H1 (cell line): ENCODE measurements at regions not wholly inside any gene's neighbourhood (a gene's known extent, or its start where the extent isn't known, plus 50 kb on each side); places are given as distances from the start of the nearest gene placed in this dataset.

Experiments
- CTCF ChIA-PET: fragments of 300-600 bp; sonication (Branson Sonifier 250); formaldehyde crosslinking; loops from one replicate; lab custom pipeline; 2021; ENCODE audit not compliant: partially characterized antibody; lab: Charles Lee
- POLR2A ChIA-PET: fragments of 300-600 bp; sonication (Branson Sonifier 250); formaldehyde crosslinking; loops from one replicate; lab custom pipeline; 2021; ENCODE audit warnings: inconsistent platforms; ENCODE audit not compliant: partially characterized antibody; lab: Charles Lee
- DNase-seq, 2 experiments: peaks; one replicate each; pipeline versions ENCODE4 v3.0.0 to v3.0.0-alpha.2; 2010 to 2022; ENCODE audit warnings: low spot score in 2 of 2, low read depth in 1 of 2, mixed read lengths in 1 of 2
- FAIRE-seq: peaks from 2 replicates; lab custom pipeline; 2011; peaks lifted over from hg19 to GRCh38; lab: Jason Lieb, UNC
- H2AFZ ChIP-seq: 2 replicates; pipeline ENCODE4 v1.8.1; 2012; ENCODE audit warnings: low read length, inconsistent platforms
- H2AK5ac ChIP-seq: 2 replicates; pipeline ENCODE4 v1.6.1; 2013; ENCODE audit warnings: low read depth, low read length
- H2BK120ac ChIP-seq: replicated peaks from 2 replicates; pipeline ENCODE3; 2013; ENCODE audit warnings: low read depth, low read length, inconsistent platforms
- H2BK12ac ChIP-seq: 2 replicates; pipeline ENCODE4 v1.6.1; 2013; ENCODE audit warnings: low read depth, low read length
- H2BK15ac ChIP-seq: 2 replicates; pipeline ENCODE4 v1.6.1; 2013; ENCODE audit warnings: low read length
- H2BK20ac ChIP-seq: 2 replicates; pipeline ENCODE4 v1.6.1; 2013; ENCODE audit warnings: low read length
- H2BK5ac ChIP-seq: 2 replicates; pipeline ENCODE4 v1.6.1; 2013; ENCODE audit warnings: low read depth, low read length
- H3K14ac ChIP-seq: 2 replicates; pipeline ENCODE4 v1.6.1; 2013; ENCODE audit warnings: inconsistent platforms; ENCODE audit not compliant: insufficient read length
- H3K18ac ChIP-seq: 2 replicates; pipeline ENCODE4 v1.6.1; 2013; ENCODE audit warnings: low read length; ENCODE audit errors: extremely low read depth
- H3K23ac ChIP-seq: 2 replicates; pipeline ENCODE4 v1.6.1; 2013; ENCODE audit warnings: inconsistent platforms; ENCODE audit not compliant: insufficient read length
- H3K23me2 ChIP-seq: 2 replicates; pipeline ENCODE4 v1.6.1; 2013; ENCODE audit warnings: low read depth, low read length
- H3K27ac ChIP-seq: 2 replicates; pipeline ENCODE4 v1.6.1; 2011; ENCODE audit warnings: low read depth, low read length, inconsistent platforms
- H3K27me3 ChIP-seq, 4 experiments: replicated peaks in 1 of 4; 1 replicate in 1 of 4; 2 replicates in 3 of 4; pipeline versions ENCODE4 v1.6.1 to v1.8.1; 2011 to 2013; ENCODE audit warnings: low read length in 3 of 4, mild to moderate bottlenecking in 3 of 4, inconsistent platforms in 2 of 4, mixed read lengths in 2 of 4, moderate library complexity in 1 of 4; ENCODE audit not compliant: control insufficient read depth in 3 of 4, insufficient read depth in 3 of 4; ENCODE audit errors: extremely low read depth in 1 of 4
- H3K36me3 ChIP-seq, 4 experiments: 2 replicates each; pipeline versions ENCODE4 v1.6.1 to v1.8.1; 2011 to 2013; ENCODE audit warnings: mild to moderate bottlenecking in 4 of 4, low read length in 3 of 4, moderate library complexity in 2 of 4, control low read depth in 1 of 4, inconsistent platforms in 1 of 4; ENCODE audit not compliant: insufficient read depth in 4 of 4, control insufficient read depth in 2 of 4
- H3K4ac ChIP-seq: replicated peaks from 2 replicates; pipeline ENCODE3; 2013; ENCODE audit warnings: low read length, low read depth, mixed read lengths, inconsistent platforms; ENCODE audit not compliant: insufficient read length
- H3K4me1 ChIP-seq, 4 experiments: replicated peaks in 1 of 4; 1 replicate in 1 of 4; 2 replicates in 3 of 4; pipeline versions ENCODE4 v1.6.1 to v1.8.1; 2011 to 2013; ENCODE audit warnings: low read length in 3 of 4, inconsistent platforms in 2 of 4, mixed read lengths in 1 of 4; ENCODE audit not compliant: insufficient read depth in 4 of 4, control insufficient read depth in 3 of 4
- H3K4me2 ChIP-seq, 2 experiments: 2 replicates each; pipeline versions ENCODE4 v1.6.1 to v1.8.1; 2011 to 2013; ENCODE audit warnings: low read depth in 2 of 2, low read length in 2 of 2, control low read depth in 1 of 2, inconsistent platforms in 1 of 2, mild to moderate bottlenecking in 1 of 2; ENCODE audit not compliant: insufficient read depth in 1 of 2
- H3K4me3 ChIP-seq, 4 experiments: fragments of 200-600, 300-600 bp in 1 of 4; sonication (generic), shearing (Covaris generic), sonication (Bioruptor Twin) in 1 of 4; 2 replicates each; pipeline versions ENCODE4 v1.5.1 to v1.8.1; 2011 to 2016; ENCODE audit warnings: low read length in 4 of 4, low read depth in 3 of 4, control low read depth in 2 of 4, inconsistent platforms in 2 of 4, mild to moderate bottlenecking in 2 of 4, mixed read lengths in 1 of 4, moderate library complexity in 1 of 4; ENCODE audit not compliant: insufficient read depth in 2 of 4; ENCODE audit errors: extremely low read depth in 1 of 4
- H3K56ac ChIP-seq: replicated peaks from 2 replicates; pipeline ENCODE3; 2013; ENCODE audit warnings: low read depth, mild to moderate bottlenecking, mixed read lengths, low read length, inconsistent platforms; ENCODE audit not compliant: insufficient read length
- H3K79me1 ChIP-seq: 2 replicates; pipeline ENCODE4 v1.6.1; 2013; ENCODE audit warnings: low read depth, low read length, control low read depth
- H3K79me2 ChIP-seq, 2 experiments: 2 replicates each; pipeline versions ENCODE4 v1.6.1 to v1.8.1; 2012 to 2013; ENCODE audit warnings: low read length in 2 of 2, mild to moderate bottlenecking in 2 of 2, inconsistent platforms in 1 of 2; ENCODE audit not compliant: insufficient read depth in 2 of 2, control insufficient read depth in 1 of 2
- H3K9ac ChIP-seq, 4 experiments: replicated peaks in 1 of 4; 1 replicate in 1 of 4; 2 replicates in 3 of 4; pipeline versions ENCODE4 v1.6.1 to v1.8.1; 2011 to 2013; ENCODE audit warnings: low read depth in 3 of 4, low read length in 3 of 4, control low read depth in 2 of 4, mild to moderate bottlenecking in 2 of 4, moderate library complexity in 2 of 4, inconsistent platforms in 1 of 4; ENCODE audit errors: extremely low read depth in 1 of 4
- H3K9me3 ChIP-seq, 2 experiments: 2 replicates each; pipeline versions ENCODE4 v1.6.1 to v1.8.1; 2012 to 2013; ENCODE audit warnings: mild to moderate bottlenecking in 2 of 2, moderate library complexity in 2 of 2, control low read depth in 1 of 2, inconsistent platforms in 1 of 2, low read depth in 1 of 2, low read length in 1 of 2, mixed read lengths in 1 of 2; ENCODE audit not compliant: insufficient read depth in 2 of 2
- H4K20me1 ChIP-seq, 2 experiments: replicated peaks in 1 of 2; 2 replicates each; pipeline versions ENCODE3 to v1.8.1; 2011 to 2013; ENCODE audit warnings: inconsistent platforms in 2 of 2, low read length in 2 of 2, mild to moderate bottlenecking in 1 of 2; ENCODE audit not compliant: insufficient read depth in 2 of 2, control insufficient read depth in 1 of 2
- H4K5ac ChIP-seq: 2 replicates; pipeline ENCODE4 v1.6.1; 2013; ENCODE audit warnings: low read length, low read depth, mixed read lengths, inconsistent platforms; ENCODE audit not compliant: insufficient read length
- H4K8ac ChIP-seq: 2 replicates; pipeline ENCODE4 v1.8.0; 2013; ENCODE audit warnings: mild to moderate bottlenecking, moderate library complexity, low read length, inconsistent platforms; ENCODE audit not compliant: insufficient read depth; ENCODE audit errors: extremely low read depth
- H4K91ac ChIP-seq: replicated peaks from 2 replicates; pipeline ENCODE3; 2013; ENCODE audit warnings: low read length, mixed read lengths, inconsistent platforms; ENCODE audit not compliant: insufficient read length
- BCL11A ChIP-seq, 2 experiments: IDR thresholded peaks; one replicate each; pipeline ENCODE4 v1.6.1; 2011; ENCODE audit warnings: low read depth in 2 of 2, low read length in 2 of 2, mild to moderate bottlenecking in 2 of 2
- BRCA1 ChIP-seq: IDR thresholded peaks from 2 replicates; pipeline ENCODE4 v1.6.1; 2012; ENCODE audit warnings: low read depth, low read length, improper control_type of control experiment
- CEBPB ChIP-seq: IDR thresholded peaks from 2 replicates; pipeline ENCODE4 v1.6.1; 2012; ENCODE audit warnings: low read depth, low read length
- CREB1 ChIP-seq: IDR thresholded peaks from 2 replicates; pipeline ENCODE4 v1.6.1; 2012; ENCODE audit warnings: inconsistent platforms
- EZH2 ChIP-seq: fragments of 200-600 bp; sonication (generic); IDR thresholded peaks from 2 replicates; pipeline ENCODE4 v1.7.1; 2012; ENCODE audit warnings: low read depth, mild to moderate bottlenecking, moderate library complexity, low read length, inconsistent platforms; ENCODE audit not compliant: severe bottlenecking
- HDAC2 ChIP-seq, 2 experiments: fragments of 300-600 bp in 1 of 2; sonication (generic) in 1 of 2; IDR thresholded peaks; 2 replicates each; pipeline ENCODE4 v1.6.1; 2011 to 2012; ENCODE audit warnings: low read depth in 2 of 2, low read length in 2 of 2, mild to moderate bottlenecking in 2 of 2, moderate library complexity in 2 of 2, borderline replicate concordance in 1 of 2, inconsistent platforms in 1 of 2
- KDM5A ChIP-seq: fragments of 200-600 bp; IDR thresholded peaks from 2 replicates; pipeline ENCODE4 v1.7.1; 2012; ENCODE audit warnings: mild to moderate bottlenecking, low read length, inconsistent platforms, mixed read lengths
- RFX5 ChIP-seq: IDR thresholded peaks from 2 replicates; pipeline ENCODE4 v1.6.1; 2011; ENCODE audit warnings: low read depth, low read length, improper control_type of control experiment, borderline replicate concordance
- SAP30 ChIP-seq: fragments of 300-600 bp; sonication (generic); IDR thresholded peaks from 2 replicates; pipeline ENCODE4 v1.7.1; 2012; ENCODE audit warnings: low read length, moderate library complexity, mild to moderate bottlenecking, inconsistent platforms; ENCODE audit not compliant: insufficient read depth, insufficient replicate concordance
- SP4 ChIP-seq: IDR thresholded peaks from 2 replicates; pipeline ENCODE4 v1.6.1; 2012; ENCODE audit warnings: low read length, inconsistent platforms
- TAF7 ChIP-seq: optimal IDR thresholded peaks from 2 replicates; pipeline ENCODE3; 2011; ENCODE audit warnings: low read depth, mild to moderate bottlenecking, inconsistent platforms, low read length, moderate library complexity, borderline replicate concordance
- TCF12 ChIP-seq: IDR thresholded peaks from 2 replicates; pipeline ENCODE4 v1.6.1; 2011; ENCODE audit warnings: low read depth, mild to moderate bottlenecking, low read length
- USF2 ChIP-seq: IDR thresholded peaks from 2 replicates; pipeline ENCODE4 v1.6.1; 2011; ENCODE audit warnings: low read length, improper control_type of control experiment
- ZNF274 ChIP-seq: IDR thresholded peaks from 2 replicates; pipeline ENCODE4 v1.7.0; 2012; ENCODE audit warnings: low read length, borderline replicate concordance; ENCODE audit errors: extremely low read depth
- WGBS, 2 experiments: shearing (Covaris generic) in 1 of 2; methylation state at CpG; one replicate each; pipeline versions ENCODE4 v1.1.6 to v1.1.7; 2013 to 2015; ENCODE audit warnings: low lambda C conversion rate in 2 of 2, mixed read lengths in 2 of 2, inconsistent platforms in 1 of 2, low coverage in 1 of 2, missing lambda C conversion rate in 1 of 2; ENCODE audit not compliant: insufficient replicate concordance in 2 of 2, insufficient coverage in 1 of 2, insufficient read length in 1 of 2; ENCODE audit errors: extremely low coverage in 1 of 2, missing lambda C conversion rate in 1 of 2; 5-methylcytosine and 5-hydroxymethylcytosine counted together

GRCh38 chr2:41381701-41382100, 666.1 kb upstream of the PKDCC start:
- no peak overlapping the region for H3K4me2 ChIP-seq
- no peak overlapping the region for H2BK12ac ChIP-seq
- 88% methylated on average over 3 of the region's 3 CpGs; no CpG with 5 or more reads in 1 of the 2 experiments for WGBS, 2 experiments
- H4K5ac ChIP-seq, result no peak overlapping the region
- H2BK20ac ChIP-seq, result no peak overlapping the region
- H2BK120ac ChIP-seq, result no peak overlapping the region
- no peak overlapping the region for H2BK5ac ChIP-seq
- no peak overlapping the region for H3K18ac ChIP-seq
- no peak overlapping the region for H4K8ac ChIP-seq
- TF ChIP-seq TCF12, result no peak
- TF ChIP-seq BRCA1, result no peak
- no peak for TF ChIP-seq TAF7
- TF ChIP-seq SP4, result no peak
- TF ChIP-seq CREB1, result no peak
- TF ChIP-seq BCL11A (IDR thresholded peaks at IDR 0.05; ENCODE audit: low read depth in 2 of 2, low read length in 2 of 2), result no peak
- TF ChIP-seq CEBPB, result no peak
- TF ChIP-seq EZH2, result no peak
- no peak for TF ChIP-seq USF2
- no peak for TF ChIP-seq RFX5
- no peak for TF ChIP-seq KDM5A
- TF ChIP-seq SAP30, result no peak
- TF ChIP-seq HDAC2 (IDR thresholded peaks at IDR 0.05; ENCODE audit: borderline replicate concordance in 1 of 2, low read depth in 2 of 2, low read length in 2 of 2), result no peak
- TF ChIP-seq ZNF274, result no peak
- H3K4me1 ChIP-seq, result no peaks in the 10 kb centered on the region
- H3K79me2 ChIP-seq, result no peaks in the 10 kb centered on the region
- H3K4ac ChIP-seq, result no peak overlapping the region
- H3K4me3 ChIP-seq, result no peak overlapping the region
- no peaks in the 10 kb centered on the region for H3K23me2 ChIP-seq
- no peak for FAIRE-seq
- no peak overlapping the region for H2BK15ac ChIP-seq
- H2AFZ ChIP-seq, result no peak overlapping the region
- no peak overlapping the region for H4K91ac ChIP-seq
- DNase-seq, result no peak
- no peaks in the 10 kb centered on the region for H3K36me3 ChIP-seq
- no peaks in the 10 kb centered on the region for H3K79me1 ChIP-seq
- no peaks in the 10 kb centered on the region for H3K27me3 ChIP-seq
- H3K23ac ChIP-seq, result no peak overlapping the region
- H3K27ac ChIP-seq, result no peak overlapping the region
- H2AK5ac ChIP-seq, result no peak overlapping the region
- H3K9me3 ChIP-seq, result no peaks in the 10 kb centered on the region
- ChIA-PET CTCF (interaction anchor here (0.7 to 1.3 kb wide), 3 partner anchors 13 to 345 kb away, joined by 3 read pairs; no protein-coding TSS in a partner anchor), POLR2A (no interaction called here)
- no peak overlapping the region for H3K14ac ChIP-seq
- no peak overlapping the region for H3K9ac ChIP-seq
- no peak overlapping the region for H3K56ac ChIP-seq
- H4K20me1 ChIP-seq, result no peaks in the 10 kb centered on the region
